ENCODE measurements at regions not wholly inside any gene's neighbourhood (a gene's known extent, or its start where the extent isn't known, plus 50 kb on each side); places are given as distances from the start of the nearest gene placed in this dataset.

DNA sequence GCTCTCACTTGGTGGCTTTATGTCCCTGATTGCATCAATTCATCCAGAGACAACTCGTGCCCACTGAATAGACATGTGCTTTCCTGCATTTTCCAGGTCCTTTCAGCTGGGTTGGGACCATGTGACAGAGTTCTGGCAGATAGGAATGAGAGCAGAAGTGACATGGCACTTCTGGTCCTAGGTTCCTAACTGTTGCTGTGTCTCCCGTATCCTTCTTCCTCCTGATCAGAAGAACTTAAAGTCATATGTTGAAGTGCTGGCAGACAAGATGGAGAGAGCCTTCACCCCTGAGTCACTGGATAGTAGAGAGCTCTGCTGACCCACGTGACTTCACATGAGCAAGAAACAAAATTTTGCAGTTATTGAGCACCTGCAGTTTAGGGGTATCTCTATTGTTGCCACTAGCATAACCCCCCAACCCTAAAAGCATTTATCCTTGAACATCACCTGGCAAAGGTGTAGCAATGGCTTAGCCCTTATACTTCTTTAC is 80.0 kb downstream of the NREP start:
- no peak for DNase-seq

DNA sequence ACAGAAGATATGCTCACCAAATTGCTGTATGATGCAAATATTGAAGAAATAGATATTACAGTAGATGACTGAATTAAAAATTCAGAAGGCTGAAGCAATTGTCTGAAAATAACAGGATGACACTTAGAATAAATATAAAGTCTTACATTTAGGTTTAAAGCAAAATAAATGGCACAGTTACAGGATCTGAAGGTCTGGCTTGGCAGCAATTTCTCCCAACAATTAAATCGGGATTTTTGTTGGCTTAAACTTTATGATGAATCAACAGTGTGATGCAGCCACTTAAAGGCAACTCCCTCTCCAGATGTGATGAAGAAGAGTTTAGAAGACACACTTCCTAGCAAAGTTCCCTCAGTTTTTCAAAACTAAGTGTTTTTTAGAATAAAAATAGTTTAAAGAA is 80.5 kb downstream of the NREP start:
- DNase-seq = no peak

DNA sequence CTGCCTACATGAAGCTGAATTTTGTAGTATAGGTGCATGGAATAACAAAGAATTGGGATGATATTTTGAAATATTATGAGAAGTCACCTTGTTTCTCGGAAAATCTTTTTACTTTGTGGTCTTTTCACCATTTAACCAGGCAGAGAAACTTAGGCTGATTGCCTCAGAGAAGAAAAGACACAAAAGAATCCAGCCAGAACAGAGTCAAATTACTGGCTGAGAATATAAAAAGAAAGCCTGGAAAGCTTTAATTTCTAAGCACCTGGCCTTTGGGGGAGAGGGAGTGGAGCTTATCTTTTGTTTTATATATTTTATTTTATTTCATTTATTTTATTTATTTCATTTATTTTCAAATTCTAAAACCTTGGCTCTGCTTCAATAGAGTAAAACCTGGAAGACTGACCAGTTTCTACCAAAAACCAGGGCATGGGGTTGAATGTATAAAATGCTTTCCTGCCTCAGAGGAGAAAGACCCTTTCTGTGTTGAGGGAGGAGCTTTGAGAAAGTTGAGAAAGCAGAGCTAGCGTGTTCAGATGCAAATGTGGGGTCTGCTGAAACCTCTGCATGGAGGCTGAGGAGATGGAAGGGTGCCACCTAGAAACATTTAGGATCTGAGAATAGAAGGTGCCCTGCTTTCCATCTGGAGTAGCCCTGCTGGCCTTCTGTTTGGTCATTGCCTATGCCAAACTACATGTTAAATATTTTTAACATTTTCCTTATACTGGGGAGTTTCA is 81.6 kb downstream of the NREP start:
- no peak for DNase-seq

DNA sequence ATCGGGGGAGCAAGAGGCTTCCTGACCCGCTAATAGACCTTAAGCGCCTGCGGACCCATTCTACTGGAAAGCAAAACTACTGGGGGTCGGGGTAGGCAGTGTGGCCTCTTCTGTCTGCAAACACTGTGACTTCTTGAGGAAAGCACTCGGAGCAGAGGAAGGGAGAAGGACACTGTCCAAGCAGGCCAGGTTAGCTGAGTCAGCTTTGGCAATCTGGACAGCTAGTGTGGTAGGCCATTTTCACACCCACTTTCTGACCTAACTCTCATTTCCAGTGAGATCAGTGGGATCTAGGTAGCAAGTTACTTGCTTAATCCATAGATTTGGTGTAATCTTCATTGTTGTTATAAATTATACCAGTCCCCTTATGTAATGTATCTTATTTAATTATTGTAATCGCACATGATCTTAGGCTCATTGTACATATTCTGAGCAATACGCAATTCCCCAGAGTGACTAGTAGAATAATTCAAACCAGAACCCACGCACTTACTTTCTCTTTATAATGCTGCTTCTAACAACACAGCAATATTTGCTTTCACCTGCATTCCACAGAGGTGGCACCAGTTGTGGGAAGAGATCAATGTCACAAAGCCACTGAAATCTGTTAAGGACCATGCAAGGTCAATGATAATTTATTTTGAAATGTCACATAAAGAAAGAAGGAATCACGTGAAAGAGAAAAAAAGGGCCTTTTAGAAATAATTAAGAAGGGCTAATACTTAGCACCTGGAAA is 82.9 kb downstream of the NREP start:
- no peak for DNase-seq

DNA sequence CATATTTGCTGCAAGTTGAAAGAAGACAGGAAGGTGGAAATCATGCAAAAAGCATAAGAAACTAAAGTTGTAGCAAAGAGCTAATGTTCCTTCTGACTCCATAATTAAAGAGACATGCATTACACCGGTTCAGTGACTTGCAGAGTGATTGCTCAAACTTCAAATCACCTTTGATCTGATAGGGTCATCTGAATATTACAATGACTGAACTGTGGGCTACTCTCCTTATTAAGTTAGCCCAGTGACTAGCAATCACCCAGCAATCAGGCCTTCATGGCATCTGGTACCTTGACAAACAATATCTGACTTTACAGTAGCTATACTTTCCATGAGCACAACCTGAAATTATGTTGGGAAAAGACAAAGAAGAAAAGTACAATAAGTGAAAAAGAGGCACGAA is 84.9 kb downstream of the NREP start:
- DNase-seq = no peak

DNA sequence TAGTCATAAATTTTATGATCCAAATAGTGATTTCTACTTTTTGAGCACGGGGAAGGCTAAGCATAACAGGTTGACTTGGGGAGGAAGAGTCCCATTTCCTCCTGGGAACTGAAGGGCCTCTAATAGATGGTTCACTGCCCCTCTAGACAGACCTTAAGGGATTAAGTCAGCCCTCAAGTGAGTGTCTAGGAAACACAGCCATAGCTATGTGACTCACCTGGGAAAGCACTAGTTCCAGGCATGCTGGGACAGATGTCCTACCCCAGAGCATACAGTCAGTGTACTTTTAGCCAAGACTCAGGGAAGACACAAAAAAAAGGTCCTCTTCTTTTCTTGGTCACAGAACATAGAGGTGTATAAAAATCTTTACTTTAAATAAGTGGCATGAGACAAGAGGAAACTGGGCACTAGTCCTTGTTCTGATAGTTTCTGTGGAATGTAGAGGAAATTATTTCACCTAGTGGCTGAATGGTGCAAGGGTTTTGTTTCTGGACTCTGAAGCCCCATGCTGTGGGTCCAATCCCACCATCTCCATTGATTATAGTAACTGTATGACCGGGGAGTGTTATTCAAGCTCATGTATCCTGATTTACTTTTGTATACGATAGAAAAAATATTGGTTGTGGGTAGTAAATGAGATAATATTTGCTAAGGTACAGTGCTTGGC is 86.0 kb downstream of the NREP start:
- DNase-seq = peak; percentile 16

DNA sequence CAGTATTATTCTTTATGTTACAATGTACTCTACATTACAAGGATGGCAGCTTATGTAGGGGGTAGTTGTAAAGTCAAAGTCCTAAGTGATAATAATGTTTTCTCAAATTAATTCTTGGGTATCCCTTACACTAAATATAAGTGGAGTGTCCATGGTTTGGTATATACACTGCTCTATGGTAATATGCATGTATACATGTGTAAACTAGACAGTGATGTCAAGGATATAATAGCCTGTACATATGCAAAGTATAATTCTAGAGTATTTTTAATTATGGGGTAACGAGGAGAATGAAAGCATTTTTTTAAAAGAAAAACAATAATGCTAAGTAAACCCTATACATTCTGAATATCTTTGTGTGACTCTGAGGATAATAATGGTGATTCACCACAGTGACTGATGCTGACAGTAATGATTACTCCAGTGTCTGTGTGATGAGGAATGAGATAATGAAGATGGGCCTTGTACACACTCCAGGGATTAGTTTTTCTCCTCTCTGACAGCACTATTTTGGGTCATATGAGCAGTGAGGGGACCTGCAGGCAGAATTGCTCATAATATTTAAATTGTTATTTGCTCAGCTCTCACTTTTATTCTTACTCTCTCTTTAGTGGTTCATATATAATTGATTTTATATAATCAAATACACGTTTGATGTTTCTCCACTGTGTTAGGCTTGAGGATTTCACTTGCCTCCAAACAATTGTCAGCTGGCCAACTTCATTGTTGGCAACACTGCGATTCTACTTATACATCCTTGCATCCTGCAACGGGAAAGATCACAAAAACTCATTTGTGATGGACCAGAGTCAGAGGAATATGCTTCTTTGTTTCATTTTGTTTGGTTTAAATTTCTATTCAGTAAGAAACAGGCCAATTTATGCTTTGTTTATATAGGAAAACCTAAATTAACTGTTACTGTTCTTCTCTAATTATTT is 88.2 kb downstream of the NREP start:
- no peak for DNase-seq

DNA sequence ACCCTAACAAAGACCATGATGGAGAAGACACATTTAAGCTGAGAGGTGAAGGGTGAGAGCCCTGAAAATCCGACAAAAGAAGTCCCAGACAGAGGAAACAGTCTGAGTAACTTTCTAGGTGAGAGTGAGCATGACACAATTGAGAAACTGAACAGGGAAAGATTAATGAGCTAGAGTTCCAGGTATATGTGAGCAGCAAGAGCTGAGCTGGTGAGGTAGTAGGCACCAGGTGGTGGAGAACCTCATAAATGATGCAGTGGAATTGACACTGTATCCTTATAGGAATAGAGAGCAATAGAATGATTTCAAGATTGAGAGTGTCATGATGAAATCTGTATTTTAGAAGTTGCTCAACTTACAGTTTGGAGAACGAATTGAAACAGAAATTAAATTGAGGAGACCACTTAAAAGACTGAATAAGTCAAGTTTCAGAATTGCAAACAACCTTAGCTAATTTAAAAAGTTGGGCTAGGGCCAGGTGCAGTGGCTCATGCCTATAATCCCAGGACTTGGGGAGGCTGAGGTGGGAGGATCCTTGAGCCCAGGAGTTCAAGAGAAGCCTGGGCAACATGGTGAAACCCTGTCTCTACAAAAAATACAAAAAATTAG is 89.8 kb downstream of the NREP start:
- DNase-seq = no peak

DNA sequence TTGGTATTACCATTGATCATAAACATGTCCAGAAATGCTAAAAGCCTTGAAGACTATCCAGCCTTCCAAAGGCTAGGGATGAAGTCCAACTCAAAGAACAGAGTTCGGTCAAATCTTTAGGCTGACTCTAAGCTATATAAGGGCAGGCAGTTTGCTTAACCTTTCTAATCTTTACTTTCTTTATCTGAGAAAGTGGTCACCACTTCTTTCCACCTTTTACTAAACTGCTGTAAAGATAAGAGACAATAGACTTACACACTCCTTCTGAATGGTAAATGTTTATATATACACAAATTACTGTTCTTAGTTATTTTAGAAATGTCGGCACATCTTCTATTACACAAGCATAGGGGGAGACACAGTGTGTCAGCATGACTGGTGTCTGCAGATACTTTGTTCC is 100.4 kb downstream of the NREP start:
- DNase-seq = no peak

DNA sequence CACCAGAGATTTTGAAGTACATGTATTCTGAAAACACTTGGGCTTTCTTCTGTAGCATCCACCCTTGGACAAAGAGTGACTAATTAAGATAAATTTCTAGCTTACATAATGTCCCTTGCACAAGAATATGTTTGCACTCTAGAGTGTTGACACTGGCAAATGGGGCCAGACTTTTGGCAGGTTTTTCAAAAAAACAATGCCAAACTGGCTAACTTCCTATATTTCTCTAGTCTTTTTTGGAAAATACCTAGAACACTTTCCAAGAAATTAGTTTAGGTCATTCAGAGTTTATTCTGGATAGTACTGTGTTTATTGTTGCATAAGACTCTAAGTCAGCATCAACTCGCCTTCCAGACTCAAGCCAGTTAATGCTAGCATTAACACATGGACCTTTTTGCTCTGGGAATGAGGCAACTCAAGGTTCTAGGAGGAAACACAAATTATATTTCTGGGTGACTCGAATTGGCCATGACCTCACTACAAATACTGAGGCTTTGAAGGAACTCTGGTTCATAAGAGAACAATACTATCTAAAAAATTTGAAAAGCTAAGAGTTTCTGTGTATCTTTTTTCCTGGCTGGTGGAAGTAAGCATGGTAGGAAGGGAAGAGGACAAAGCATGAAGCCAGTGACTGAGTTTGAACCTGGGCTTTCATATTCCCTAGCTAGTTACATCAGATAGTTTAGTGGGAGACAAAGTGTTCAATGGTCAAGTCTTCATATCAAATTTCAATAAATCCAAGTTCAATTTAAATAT is 101.6 kb downstream of the NREP start:
- no peak for DNase-seq

DNA sequence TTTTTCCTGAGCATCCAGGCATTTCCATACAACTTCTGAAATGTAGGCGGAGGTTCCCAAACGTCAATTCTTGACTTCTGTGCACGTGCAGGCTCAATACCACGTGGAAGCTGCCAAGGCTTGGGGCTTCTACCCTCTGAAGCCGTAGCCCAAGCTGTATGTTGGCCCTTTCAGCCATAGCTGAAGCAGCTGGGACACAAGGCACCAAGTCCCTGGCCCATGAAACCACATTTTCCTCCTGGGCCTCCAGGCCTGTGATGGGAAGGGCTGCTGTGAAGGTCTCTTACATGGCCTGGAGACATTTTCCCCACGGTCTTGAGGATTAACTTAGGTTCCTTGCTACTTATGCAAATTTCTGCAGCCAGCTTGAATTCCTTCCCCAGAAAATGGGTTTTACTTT is 103.6 kb downstream of the NREP start:
- DNase-seq = no peak

DNA sequence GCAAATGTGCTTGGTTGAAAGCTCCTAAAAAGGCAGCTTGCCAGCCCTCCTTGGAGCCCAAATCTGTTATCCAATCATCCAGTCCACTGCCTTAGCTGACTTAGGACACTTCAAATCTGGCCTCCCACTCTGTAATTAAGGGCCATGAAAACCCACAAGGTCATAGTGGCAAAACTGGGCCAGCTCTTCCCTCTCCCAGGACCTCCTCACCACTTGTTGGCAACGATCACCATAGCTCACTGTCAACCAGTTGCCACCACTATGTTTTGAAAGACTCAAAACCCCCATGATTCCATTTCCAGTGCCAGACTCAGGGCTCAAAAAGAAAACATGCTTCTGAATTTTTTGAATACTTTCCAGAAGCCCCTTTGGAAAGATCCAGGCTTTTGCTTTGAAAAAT is 107.5 kb downstream of the NREP start:
- DNase-seq = no peak

DNA sequence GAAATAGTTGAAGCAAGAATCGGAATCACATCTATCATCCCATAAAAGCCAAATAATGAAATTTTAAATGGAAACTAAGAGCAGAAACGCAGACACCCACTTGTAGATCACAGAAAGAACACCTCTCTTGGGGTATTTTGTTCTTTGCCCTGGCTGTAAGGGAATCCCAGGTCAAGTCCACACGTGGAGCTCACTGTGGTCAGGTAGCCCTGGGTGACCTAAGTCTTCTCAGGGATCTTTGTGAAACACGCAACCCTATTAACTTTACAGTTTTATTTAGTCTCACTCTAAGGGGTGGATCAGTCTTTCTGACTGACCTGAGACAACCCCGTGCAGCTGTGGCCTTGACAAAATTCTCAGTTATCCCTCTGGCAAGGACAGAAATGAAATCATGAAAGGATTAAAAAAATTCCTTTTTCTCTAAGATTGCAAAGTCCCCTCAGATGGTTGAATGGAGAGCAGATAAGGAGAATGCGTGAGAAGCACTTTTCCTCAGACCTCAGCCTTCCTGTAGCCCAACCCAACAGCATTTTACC is 111.6 kb downstream of the NREP start:
- no peak for DNase-seq

DNA sequence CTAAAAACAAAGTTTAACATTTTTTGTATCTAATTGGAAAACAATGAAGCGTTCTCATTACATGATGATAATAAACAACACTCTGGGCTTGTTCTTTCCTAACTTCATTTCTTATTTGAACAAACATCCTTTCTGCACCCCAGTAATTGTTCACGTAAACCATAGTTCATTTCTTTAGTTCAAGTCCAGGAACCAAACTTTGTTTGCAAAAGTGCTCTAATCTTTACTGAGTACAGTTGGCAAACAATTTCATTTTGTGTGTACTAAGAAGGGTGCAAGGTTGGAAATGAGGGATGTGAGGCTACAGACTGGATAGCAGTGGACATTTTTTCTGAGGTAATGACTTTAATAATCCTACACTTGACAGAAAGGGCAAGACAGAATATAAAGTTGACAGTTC is 113.5 kb downstream of the NREP start:
- no peak for DNase-seq

DNA sequence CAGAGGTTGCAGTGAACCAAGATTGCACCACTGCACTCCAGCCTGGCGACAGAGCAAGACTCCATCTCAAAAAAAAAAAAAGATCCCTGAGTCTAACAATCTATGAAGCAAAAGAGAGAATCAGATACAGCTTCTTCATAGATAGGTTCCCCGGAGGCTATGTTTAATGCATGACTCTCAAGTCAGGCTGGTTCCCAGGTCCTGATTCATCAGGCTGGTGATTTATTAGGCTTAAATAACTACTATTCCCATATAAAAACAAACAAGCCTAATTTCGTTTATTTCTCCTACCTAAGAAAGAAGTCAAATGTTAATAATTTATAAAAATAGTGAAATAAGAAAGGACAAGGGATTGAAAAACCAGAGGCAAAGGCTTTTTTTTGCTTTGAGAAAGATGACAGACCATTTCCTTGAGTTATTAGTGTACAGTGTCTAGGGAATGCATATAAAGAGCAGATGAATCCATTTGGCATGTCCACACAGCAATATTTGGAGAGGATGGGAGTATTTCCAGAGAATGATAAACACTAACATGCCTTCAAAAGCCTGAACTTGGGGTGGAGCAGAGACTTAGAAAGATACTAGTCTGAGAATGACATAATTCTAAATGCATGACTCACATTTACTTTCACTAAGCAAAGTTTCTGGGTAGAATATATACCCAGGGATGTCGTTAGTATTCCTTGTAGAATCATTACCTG is 115.3 kb downstream of the NREP start:
- DNase-seq = no peak

DNA sequence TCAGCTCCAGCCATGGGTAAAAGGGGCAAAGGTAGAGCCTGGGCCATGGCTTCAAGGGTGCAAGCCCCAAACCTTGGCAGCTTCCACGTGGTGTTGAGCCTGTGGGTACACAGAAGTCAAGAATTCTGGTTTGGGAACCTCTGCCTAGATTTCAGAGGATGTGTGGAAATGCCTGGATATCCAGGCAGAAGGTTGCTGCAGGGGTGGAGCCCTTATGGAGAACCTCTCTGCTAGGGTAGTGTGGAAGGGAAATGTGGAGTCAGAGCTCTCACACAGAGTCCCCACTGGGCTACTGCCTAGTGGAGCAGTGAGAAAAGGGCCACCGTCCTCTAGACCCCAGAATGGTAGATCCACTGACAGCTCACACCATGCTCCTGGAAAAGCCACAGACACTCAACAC is 117.1 kb downstream of the NREP start:
- no peak for DNase-seq

DNA sequence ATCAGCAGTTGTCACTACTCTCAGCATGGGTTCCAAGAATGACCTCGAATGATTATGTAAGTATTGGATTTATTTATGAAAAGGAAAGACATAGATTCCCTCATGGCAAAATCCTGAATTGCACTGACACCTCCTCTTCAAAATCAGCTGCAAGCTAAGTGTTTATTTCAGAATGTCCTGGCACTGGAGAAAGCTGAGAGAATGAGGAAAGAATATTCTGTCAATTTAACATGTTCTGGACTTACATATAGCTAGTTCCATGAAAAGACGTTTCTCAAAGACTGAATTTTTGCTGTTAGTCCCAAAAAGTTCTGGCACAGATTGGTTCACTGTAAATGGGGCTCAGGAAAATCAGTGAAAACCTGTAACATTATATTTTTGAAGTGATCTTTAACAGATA is 120.3 kb downstream of the NREP start:
- DNase-seq = no peak

DNA sequence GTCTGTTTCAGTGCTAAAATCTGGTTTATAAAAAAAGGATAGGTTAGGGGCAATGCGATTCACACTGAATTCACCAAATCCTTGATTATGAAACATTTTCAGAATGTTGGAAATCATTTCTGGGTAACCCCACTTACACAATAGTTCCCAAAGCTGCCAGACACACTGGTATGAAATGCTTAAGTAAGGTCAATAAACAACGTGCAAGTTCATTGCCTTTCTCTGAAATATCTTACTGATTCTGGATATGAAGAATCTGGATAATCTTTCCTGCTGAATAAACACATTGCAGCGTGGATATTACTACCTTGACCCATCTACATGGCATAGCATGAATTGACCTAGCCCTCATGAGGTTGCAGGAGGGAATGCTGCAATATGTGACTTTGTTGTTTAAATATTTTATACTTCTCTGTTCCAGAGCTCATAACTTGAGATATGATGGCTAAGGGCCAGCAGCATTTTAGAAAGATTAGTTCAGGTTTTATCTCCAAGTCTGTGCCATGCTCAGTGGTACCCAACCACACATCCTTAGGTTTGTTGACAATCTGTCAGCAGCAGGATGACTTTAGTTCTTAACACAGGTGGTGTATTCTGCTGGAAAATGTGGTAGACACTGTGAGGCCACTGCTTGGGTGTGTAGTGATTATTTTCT is 121.0 kb downstream of the NREP start:
- DNase-seq = no peak

DNA sequence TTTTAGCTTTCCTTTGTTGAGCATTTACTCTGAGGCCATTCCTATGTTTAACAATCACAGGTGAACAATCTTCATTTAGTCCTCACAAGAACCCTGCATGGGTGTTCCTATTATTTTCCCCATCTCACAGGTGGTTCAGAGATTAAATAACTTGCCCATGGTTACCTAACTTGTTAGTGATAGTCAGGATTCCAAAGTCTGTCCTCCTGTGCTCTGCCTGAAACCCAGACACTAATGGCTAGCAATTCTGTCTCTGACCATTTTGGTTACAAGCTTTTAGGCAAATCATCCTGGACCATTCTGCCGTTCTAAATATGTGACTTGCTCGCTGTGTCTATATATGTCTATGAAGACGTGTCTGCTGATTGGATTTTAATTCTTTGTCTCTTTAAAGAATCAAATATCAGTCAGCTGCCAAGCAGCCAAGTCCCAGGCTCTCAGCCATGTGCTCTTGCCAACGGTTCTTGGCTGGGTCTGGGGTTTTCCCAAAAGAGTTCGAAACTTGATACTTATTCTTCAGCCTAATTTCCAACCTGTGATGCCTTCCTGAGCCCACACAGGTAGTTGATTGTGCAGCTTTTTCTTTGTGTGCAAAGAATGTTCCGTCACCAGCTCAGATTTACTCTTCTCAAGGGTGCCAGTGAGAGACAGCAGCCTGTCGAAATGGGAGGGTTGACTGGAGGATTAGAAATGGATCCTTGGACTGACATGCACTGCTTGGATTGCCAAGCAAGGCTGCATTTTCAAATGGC is 121.7 kb downstream of the NREP start:
- DNase-seq = peak; percentile 71

Measured in DMS79 treated with DMSO at 0.1 percent for 48 hours (cell line).